SW480 (cell line): ENCODE measurements at regions not wholly inside any gene's neighbourhood (a gene's known extent, or its start where the extent isn't known, plus 50 kb on each side); places are given as distances from the start of the nearest gene placed in this dataset.
"Not testable (repeated sequence)": the region's sequence is repeated elsewhere in the genome, so short reads cannot be mapped to it uniquely, and the experiment has no call there.

Experiments used
- DNase-seq: peaks from one replicate; pipeline ENCODE4 v3.0.0-alpha.2; 2016; ENCODE audit warnings: low spot score

DNA sequence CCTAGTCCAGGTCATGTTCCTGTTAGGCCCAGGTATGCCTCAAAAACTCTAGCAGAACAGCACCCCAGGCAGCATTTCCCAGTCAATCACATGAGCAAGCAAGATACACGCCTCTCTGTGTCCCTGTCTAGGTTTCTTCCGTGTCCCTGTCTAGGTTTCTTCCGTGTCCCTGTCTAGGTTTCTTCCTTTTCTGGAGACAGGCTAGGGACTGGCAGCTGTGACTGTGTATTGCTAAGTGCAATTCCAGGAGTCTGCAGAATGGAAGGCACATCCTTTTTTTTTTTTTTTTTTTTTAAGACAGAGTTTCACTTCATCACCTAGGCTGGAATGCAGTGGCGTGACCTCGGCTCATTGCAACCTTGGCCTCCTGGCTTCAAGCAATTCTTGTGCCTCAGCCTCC, 77.6 kb downstream of the SETD4 start:
- no peak for DNase-seq

- DNase-seq = no peak
Observed at GRCh38 chr21:35981514-35982070, 78.7 kb downstream of the SETD4 start.

DNA sequence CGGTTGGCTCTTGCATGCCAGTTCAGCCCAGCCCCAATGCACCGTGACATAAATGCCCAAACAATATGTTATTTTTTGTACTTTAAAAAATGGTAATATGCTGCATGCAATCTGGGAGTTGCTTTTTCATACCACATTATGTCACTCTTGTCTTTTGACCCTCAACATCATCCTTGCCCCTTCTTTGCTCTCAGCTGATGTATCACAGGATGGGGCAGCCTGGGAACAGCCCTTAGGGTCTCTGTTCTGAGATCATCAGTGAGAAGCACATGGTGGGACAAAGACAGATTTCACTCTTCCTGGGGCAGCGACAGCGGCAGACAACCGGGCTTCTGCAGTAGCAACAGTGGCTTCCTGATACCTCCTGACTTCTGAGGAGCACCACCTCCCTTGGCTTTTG, 79.5 kb downstream of the SETD4 start:
- no peak for DNase-seq

DNA sequence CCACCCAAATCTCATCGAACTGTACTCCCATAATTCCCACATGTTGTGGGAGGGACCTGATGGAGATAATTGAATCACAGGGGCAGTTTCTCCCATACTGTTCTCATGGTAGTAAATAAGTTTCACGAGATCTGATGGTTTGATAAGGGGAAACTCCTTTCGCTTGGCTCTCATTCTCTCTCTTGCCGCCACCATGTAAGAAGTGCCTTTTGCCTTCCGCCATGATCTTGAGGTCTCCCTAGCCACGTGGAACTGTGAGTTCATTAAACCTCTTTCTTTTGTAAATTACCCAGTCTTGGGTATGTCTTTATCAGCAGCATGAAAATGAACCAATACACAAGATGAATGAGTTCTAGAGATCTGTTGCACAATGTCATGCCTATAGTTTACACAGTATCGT, 82.5 kb downstream of the SETD4 start:
- DNase-seq = not testable (repeated sequence)

DNA sequence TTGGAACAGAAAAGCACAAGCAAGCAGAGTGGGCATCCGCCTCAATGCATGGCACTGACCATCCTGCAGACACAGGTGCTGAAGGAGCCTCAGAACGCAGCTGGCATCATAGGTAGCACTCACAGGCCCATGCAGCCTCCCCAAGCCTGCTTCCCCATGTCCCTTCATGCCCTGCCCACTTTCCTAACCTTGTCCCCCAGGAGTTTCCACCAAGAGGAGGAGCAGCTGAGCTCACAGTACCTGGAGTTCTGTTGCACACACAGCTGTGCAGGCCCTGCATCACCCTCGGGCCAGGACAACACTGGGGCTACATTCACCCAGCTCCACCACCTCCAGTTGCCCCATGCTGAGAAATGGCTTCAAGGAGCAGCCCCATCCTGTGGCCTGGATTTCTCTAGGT, 83.4 kb downstream of the SETD4 start:
- DNase-seq = no peak

DNA sequence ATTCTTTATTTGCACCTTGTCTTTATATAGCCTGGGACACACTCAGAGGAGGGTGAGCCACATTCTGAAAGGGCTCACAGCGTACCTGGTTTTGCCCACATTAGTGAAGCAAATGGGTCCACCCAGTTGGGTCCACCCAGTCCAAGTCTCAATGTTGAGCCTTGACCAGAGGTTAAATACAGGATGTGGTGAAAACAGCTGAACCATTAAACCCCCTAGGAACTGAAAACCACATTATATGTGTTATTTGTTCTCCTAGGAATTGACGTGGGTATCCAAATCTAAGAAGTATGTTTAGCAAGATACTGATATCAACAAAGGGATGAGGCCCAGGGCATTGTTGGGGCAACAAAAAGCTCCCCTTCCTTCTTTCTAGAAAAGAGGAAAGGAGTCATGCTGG, 83.8 kb downstream of the SETD4 start:
- DNase-seq = no peak

DNA sequence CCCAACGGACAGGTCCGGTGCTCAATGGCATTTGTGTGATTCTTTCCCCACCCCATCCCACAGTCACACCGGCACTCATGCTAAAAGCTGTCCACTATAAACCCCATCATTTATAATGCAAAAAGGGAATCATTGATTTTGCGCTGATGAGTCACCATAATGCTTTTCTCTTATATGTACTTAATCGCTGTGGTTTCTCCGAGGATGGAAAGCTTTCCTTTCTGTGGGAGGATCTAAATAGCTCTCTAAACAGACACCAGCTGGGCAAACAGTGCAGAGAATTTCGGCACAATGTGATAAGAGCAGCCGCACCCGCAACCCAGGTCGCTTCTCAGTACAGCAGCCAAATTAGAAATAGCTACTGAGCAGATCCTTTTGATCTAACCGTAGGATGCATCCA, 85.6 kb downstream of the SETD4 start:
- DNase-seq = peak; percentile 99

DNA sequence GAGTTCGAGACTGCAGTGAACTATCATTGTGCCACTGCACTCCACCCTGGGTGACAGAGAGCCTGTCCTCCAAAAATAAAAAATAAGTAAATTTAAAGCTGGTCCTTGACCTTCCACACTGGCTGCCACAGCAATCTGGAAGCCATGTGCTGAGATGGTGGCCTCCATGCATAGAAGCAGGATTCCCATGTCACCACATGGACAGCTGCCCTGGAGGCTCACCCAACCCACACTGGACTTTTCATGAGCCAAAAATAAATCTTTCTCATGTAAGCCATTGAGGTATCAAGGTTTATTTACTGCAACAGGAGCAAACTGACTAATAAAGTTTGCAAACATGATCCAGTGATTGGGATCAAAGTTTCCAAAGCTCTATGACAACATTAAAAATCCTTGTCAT, 88.5 kb downstream of the SETD4 start:
- DNase-seq = no peak

DNA sequence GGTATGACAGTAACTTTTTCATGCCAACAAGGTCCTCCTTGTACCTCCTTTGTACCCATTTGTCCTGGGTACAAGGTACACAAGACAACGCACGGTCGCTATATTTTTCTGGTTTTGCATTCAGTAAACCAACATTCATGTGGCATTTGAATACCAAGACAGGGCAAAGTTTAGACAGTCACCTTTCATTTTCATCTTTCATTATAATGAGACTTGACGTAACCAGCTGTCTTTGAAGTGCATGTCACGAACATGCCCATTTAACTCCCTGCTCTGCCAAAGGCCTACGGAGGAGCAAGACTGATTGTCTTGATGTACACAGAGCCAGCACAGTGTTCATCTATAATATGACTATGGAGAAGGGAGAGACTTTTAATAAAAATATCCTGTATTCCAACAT, 91.0 kb downstream of the SETD4 start:
- DNase-seq = no peak

- DNase-seq = no peak
Observed at GRCh38 chr21:35968564-35968963, 91.8 kb downstream of the SETD4 start.

- no peak for DNase-seq
Observed at GRCh38 chr21:35965699-35966098, 94.6 kb downstream of the SETD4 start.

DNA sequence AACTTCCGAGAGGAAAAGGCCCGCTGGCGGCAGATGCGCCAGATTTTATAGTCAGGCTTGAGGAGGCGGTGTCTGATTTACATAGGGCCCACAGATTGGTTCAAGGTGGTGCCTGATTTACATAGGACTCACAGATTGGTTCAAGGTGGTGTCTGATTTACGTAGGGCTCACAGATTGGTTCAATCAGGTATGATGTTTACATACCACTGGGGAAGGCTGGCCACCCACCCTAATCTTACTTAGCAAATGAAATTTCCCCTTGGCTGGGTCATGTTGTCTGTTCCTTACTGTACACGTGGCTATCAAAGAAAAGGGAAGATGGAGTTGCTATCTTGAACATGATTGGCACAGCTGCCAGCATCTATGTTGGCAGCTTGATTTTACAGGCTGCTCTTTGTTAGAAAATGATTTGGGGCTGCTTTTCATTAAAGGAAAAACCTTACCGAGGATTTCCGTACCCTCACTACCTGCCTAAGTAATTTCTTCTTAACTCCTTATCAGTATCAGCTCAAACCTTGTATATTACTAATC, 96.3 kb downstream of the SETD4 start:
- DNase-seq = no peak

DNA sequence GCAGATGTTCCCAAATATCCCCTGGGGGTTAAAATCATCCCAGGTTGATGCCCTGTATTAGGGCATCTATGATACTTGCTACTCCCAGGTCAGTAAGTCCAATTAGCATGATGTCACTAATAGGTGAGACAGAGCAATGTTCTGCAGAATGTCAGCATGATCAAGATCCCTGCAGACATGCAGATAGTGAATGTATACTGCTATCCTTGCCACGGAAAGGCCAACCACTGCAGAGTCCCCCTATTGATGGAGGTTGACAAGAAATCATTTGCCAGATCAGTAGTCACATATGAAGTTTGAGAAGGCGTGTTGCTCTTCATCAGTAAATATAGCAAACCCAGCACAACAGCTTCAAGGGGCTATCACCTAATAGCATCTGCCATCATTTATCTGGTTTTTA, 97.4 kb downstream of the SETD4 start:
- no peak for DNase-seq

DNA sequence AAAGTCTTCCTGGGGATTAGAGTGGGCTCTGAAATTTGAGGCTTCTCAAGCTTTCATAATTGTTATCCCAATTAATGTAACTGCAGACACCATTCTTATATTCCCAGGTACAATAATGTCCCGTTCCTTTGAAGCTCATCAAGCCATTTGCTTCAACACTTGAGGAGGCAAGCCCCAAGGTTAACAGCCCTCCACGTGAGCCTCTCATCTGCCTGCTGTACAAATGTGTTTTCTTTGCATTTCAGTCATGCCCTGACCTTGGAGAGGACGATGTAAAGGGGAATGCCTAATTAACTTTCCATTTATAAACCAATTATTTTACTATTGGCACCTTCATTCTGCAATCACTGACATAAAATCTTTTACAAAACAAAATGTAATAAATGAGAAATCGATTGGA, 106.3 kb downstream of the SETD4 start:
- no peak for DNase-seq

GRCh38 chr21:35953597-35953996, 106.7 kb downstream of the SETD4 start:
- DNase-seq = no peak

DNA sequence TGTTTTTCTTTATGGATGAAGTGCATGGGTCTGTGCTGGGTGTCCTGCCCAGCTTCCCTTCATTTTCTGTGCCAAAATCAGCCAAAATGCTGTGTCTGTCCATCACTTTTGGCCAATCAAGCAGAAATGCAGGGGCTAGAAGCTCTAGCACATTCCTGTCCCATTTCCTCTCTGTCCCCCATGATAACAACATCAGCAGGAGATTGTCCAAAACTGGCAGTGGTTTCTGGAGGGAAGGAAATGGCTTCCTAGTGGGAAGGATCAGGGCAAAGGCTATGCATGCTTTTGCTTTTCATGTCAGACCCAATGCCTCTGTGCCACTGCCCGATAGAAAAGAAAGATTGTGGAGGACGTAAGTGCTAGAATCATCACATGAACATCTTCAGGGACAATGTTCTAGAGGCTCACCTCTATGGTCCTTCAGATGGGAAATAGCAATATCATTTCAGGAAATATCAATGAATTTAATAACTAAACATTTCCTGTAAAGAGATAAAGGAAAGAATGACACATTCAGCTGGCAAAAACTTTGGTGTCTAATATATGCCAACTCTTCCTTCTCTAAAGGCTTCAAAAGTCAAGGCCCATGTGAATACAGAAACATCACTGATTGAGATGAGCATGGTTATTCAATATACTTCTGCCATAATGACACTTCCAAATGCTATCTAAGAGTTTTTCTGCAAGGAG, 107.5 kb downstream of the SETD4 start:
- DNase-seq = no peak

DNA sequence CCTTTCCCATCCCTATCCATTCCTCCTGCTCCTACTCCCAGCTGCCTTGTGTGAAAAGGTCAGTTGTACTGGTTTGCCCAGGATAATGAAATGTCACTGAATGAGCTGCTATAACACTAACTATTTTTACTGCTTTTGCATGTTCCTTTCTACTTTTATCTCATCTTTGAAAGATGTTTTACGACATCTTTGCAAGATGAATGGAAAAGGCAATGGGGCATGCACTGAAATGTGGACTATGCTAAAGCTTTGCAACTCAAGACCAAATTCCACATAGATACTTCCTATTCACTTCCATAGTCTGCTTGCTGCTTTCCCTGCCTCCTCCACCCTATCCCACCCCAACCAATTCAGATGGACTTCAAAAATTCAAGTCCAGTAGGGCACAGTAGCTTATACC, 111.3 kb downstream of the SETD4 start:
- no peak for DNase-seq

GRCh38 chr21:35945089-35945671, 115.1 kb downstream of the SETD4 start:
- no peak for DNase-seq

DNA sequence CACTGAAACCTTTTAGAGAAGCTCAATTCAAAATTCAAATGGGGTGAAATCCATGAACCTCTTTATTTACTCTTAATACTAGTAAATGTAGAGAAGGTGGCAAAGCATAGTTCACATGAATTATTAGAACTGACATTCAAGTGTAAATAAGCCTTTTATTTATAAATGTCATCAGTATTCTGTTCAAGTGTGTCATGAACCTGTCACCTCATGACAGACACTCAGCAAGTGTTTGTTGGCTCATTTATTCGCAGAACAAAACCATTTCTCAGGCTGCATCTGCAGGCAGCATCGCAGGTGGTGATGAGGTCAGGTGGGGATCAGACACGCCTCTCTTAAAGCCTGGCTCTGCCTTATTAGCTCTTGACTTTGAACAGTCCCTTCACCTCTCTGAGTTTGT, 116.6 kb downstream of the SETD4 start:
- no peak for DNase-seq

DNA sequence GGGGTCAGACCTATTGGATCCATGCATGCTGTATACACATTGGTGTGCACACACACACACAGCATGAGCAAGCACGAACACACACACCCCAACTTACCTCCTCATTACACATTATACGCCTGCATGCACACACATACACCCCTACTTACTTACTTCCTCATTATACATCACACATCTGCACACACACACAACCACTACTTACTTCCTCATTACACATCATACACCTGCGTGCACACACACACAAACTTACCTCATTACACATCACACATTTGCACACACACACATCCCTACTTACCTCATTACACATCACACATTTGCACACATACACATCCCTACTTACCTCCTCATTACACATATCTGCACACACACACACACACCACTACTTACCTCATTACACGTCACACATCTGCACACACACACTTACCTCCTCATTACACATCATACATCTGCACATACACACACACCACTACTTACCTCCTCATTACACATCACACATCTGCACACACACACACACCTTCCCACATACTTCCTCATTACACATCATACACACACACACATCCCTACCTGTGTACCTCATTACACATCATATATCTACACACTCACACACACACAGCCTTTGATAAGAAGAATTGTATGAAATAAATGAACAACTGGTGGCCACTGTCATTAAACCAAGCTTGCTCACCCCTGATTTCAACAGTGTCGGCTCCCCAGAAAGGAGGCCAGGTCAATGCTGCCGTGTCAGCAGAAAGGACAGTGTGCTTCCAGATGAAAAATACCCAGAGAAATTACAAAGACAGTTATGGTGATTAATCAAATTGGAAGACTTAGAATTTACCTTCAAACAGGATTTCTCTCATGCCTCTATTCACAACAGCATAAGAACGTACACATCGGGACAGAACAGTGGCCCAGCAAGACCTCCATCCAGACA, 117.8 kb downstream of the SETD4 start:
- DNase-seq = no peak

DNA sequence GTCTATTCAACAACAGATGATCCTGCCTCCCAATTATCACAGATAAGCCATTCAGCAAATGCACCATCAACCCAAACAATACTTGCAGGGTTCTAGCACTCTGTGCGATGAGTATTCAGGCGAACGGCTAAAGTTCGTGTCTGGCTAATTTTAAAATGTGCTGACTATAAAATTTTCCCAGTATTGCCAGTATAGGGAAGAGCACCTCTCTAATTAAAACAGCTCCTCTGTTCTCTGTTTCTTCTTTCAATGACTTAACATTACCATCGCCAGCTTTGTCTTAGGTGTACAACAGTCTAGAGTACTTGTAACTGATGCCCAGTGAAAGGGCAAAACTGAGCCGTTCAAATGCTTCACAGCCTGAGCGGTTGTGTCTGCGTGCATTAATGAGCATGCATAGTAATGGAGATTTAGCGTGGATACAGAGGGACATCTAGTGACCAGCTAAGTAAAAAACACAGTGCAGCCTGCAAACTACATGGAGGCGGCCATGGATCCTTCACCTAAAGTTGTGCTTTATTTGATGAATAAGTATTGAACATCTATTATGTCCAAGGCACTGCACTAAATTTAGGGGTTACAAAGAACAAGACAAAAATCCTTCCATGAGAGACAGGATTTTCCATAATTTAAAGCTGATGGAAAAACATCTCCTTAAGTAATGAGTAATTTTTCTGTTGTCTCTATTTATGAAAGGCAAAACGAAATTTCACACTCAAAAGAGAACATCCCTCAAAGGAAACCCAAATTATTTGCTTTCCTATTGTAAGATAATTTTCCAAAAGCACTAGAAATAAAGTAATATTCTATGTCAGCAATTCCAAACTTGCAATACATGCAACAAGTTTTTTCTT, 120.0 kb downstream of the SETD4 start:
- peak; percentile 89 for DNase-seq

GRCh38 chr21:35938446-35938845, 121.9 kb downstream of the SETD4 start:
- DNase-seq = no peak
